A549 (cell line): ENCODE measurements at regions not wholly inside any gene's neighbourhood (a gene's known extent, or its start where the extent isn't known, plus 50 kb on each side); places are given as distances from the start of the nearest gene placed in this dataset.

Experiments
- ATAC-seq, 2 experiments: fragments of 200-7000 bp in 1 of 2; fragments of >200 bp in 1 of 2; cut with Nextera tagmentation in 1 of 2; cut with Tn5 transposase in 1 of 2; 3 replicates each; pipeline versions ENCODE4 v1.8.0 to v1.9.1; 2018 to 2020; ENCODE audit warnings: mild to moderate bottlenecking in 1 of 2, moderate library complexity in 1 of 2
- CTCF ChIA-PET: fragments of 300-600 bp; sonication (Branson Sonifier 250); formaldehyde crosslinking; extraction: SDS; loops from one replicate; lab custom pipeline; 2021; ENCODE audit warnings: antibody characterized with exemption, inconsistent platforms; lab: Yijun Ruan, JAX
- POLR2A ChIA-PET: fragments of 350-600 bp; formaldehyde crosslinking; extraction: SDS; loops from one replicate; lab custom pipeline; 2021; ENCODE audit warnings: antibody characterized with exemption, inconsistent platforms; lab: Yijun Ruan, JAX
- DNase-seq, 2 experiments: peaks; one replicate each; pipeline versions ENCODE4 v3.0.0 to v3.0.0-alpha.2; 2011 to 2016; ENCODE audit warnings: low read depth in 1 of 2, low spot score in 1 of 2
- FAIRE-seq: peaks from 2 replicates; lab custom pipeline; 2011; peaks lifted over from hg19 to GRCh38; lab: Jason Lieb, UNC
- H3K27ac ChIP-seq, 2 experiments: fragments of >200 bp; sonication (Bioruptor Twin); formaldehyde crosslinking; 3 replicates each; pipeline ENCODE4 v1.5.1; 2016 to 2017
- H3K4me1 ChIP-seq: fragments of >200 bp; sonication (Bioruptor Twin); formaldehyde crosslinking; 3 replicates; pipeline ENCODE4 v1.6.1; 2016
- H3K4me2 ChIP-seq: fragments of >200 bp; sonication (Bioruptor Twin); formaldehyde crosslinking; 3 replicates; pipeline ENCODE4 v1.6.1; 2016
- H3K4me3 ChIP-seq: fragments of >200 bp; sonication (Bioruptor Twin); formaldehyde crosslinking; 3 replicates; pipeline ENCODE4 v1.5.1; 2016
- H3K9me3 ChIP-seq: fragments of >200 bp; sonication (Bioruptor Twin); formaldehyde crosslinking; 3 replicates; pipeline ENCODE4 v1.6.1; 2016
- ESRRA ChIP-seq: fragments of 150-350 bp; IDR thresholded peaks from 2 replicates; pipeline ENCODE4 v1.6.1; 2014; ENCODE audit warnings: mild to moderate bottlenecking, low read length, borderline replicate concordance
- KDM5A ChIP-seq: fragments of 200-600 bp; sonication (generic); IDR thresholded peaks from 2 replicates; pipeline ENCODE4 v1.6.1; 2016; ENCODE audit warnings: antibody characterized with exemption, mild to moderate bottlenecking
- RAD21 ChIP-seq, 2 experiments: fragments of >200 bp in 1 of 2; sonication (Bioruptor Twin) in 1 of 2; formaldehyde crosslinking in 1 of 2; IDR thresholded peaks in 1 of 2; conservative IDR thresholded peaks in 1 of 2; 2 replicates in 1 of 2; 3 replicates in 1 of 2; pipeline ENCODE4 v1.6.1; 2012 to 2018; ENCODE audit warnings: inconsistent platforms in 1 of 2
- RNF2 ChIP-seq: fragments of 200-600 bp; sonication (generic); IDR thresholded peaks from 2 replicates; pipeline ENCODE4 v1.6.1; 2016; ENCODE audit warnings: low read depth, mild to moderate bottlenecking, antibody characterized with exemption, moderate library complexity, borderline replicate concordance
- WGBS: methylation state at CpG from one replicate; pipeline ENCODE4 v1.1.6; 2017; ENCODE audit errors: missing lambda C conversion rate; 5-methylcytosine and 5-hydroxymethylcytosine counted together

GRCh38 chr4:4592414-4592813 is 50.6 kb upstream of the STX18 start:
- ATAC-seq (no peak), DNase-seq (no peak), FAIRE-seq (no peak)
- no peaks in the 10 kb centered on the region for H3K4me1 ChIP-seq
- POLR2A ChIA-PET: no interaction called here
- H3K9me3 ChIP-seq: 0 out of 3 replicates have a peak, but pooled peaks cover 7% of the 10 kb centered on the region
- CTCF ChIA-PET: interaction anchor here (1.4 kb wide), 1 partner anchor 75 kb away, joined by 3 read pairs; no protein-coding TSS in a partner anchor
- no peak for TF ChIP-seq ESRRA
- TF ChIP-seq RAD21 (conservative IDR thresholded peaks at IDR 0.05 in 1 of 2, IDR thresholded peaks at IDR 0.05 in 1 of 2): no peak
- no peak for TF ChIP-seq KDM5A
- TF ChIP-seq RNF2: no peak
- no peak overlapping the region for H3K4me2 ChIP-seq
- WGBS: 44% methylated on average over 4 of the region's 4 CpGs
- H3K27ac ChIP-seq: no peak overlapping the region
- H3K4me3 ChIP-seq: no peak overlapping the region
